Breast epithelium (tissue), 4 donors: ENCODE measurements at regions not wholly inside any gene's neighbourhood (a gene's known extent, or its start where the extent isn't known, plus 50 kb on each side); places are given as distances from the start of the nearest gene placed in this dataset.

Experiments used
- DNase-seq, 2 donors: peaks; one replicate each; pipeline ENCODE4 v3.0.0-alpha.2; 2019; ENCODE audit warnings: low spot score in 2 of 2
- H3K27ac ChIP-seq, 2 donors: fragments of 200-600 bp; sonication (generic) in 1 of 2; one replicate each; pipeline ENCODE4 v1.5.1; 2016 to 2019; ENCODE audit warnings: mild to moderate bottlenecking in 1 of 2
- H3K27me3 ChIP-seq, 2 donors: fragments of 200-600 bp; sonication (generic) in 1 of 2; one replicate each; pipeline versions ENCODE4 v1.5.1 to v1.6.0; 2017 to 2019; ENCODE audit warnings: control low read depth in 1 of 2, mild to moderate bottlenecking in 1 of 2
- H3K36me3 ChIP-seq: fragments of 200-600 bp; one replicate; pipeline ENCODE4 v1.5.1; 2019
- H3K4me1 ChIP-seq, 2 donors: fragments of 200-600 bp; sonication (generic); one replicate each; pipeline ENCODE4 v1.5.1; 2016 to 2019; ENCODE audit warnings: control low read depth in 1 of 2
- H3K4me3 ChIP-seq, 3 donors: fragments of 200-600 bp; sonication (generic); 1 replicate in 2 of 3; 2 replicates in 1 of 3; pipeline ENCODE4 v1.5.1; 2016 to 2019; ENCODE audit warnings: mild to moderate bottlenecking in 3 of 3, moderate library complexity in 2 of 3
- H3K9me3 ChIP-seq, 2 donors: fragments of 200-600 bp; sonication (generic) in 1 of 2; one replicate each; pipeline ENCODE4 v1.5.1; 2016 to 2019; ENCODE audit warnings: control low read depth in 1 of 2
- CTCF ChIP-seq, 3 donors: fragments of 450-650 bp; IDR thresholded peaks; one replicate each; pipeline ENCODE4 v1.5.1; 2016 to 2017; ENCODE audit warnings: antibody characterized with exemption in 3 of 3, mild to moderate bottlenecking in 3 of 3, moderate library complexity in 3 of 3
- POLR2A ChIP-seq: fragments of 450-650 bp; IDR thresholded peaks from one replicate; pipeline ENCODE4 v1.6.1; 2016; ENCODE audit warnings: antibody characterized with exemption, mild to moderate bottlenecking, moderate library complexity
- POLR2AphosphoS5 ChIP-seq, 3 donors: sonication (generic); formaldehyde crosslinking; IDR thresholded peaks; one replicate each; pipeline ENCODE4 v1.6.1; 2017; ENCODE audit warnings: antibody characterized with exemption in 3 of 3
- intact Hi-C: fragments of 100-400 bp; cut with DNase I; formaldehyde crosslinking; loops from one replicate; pipeline ENCODE4 v1.15.1; 2023; ENCODE audit warnings: low total_unique reads

GRCh38 chr16:62213763-62214162, 177.5 kb upstream of the CDH8 start:
- Histone ChIP-seq H3K4me1 (no peaks in the 10 kb centered on the region), H3K4me3 (no peak overlapping the region), H3K27me3 (no peaks in the 10 kb centered on the region), H3K27ac (no peak overlapping the region), H3K9me3 (no peaks in the 10 kb centered on the region), H3K36me3 (no peaks in the 10 kb centered on the region)
- TF ChIP-seq POLR2AphosphoS5 (IDR thresholded peaks at IDR 0.05) (no peak), POLR2A (no peak), CTCF (IDR thresholded peaks at IDR 0.05) (no peak)
- intact Hi-C loops, result no loop called here
- no peak for DNase-seq

- Histone ChIP-seq H3K4me1 (no peaks in the 10 kb centered on the region), H3K36me3 (no peaks in the 10 kb centered on the region), H3K27me3 (no peaks in the 10 kb centered on the region), H3K27ac (no peak overlapping the region), H3K9me3 (no peaks in the 10 kb centered on the region), H3K4me3 (no peak overlapping the region)
- no peak for DNase-seq
- TF ChIP-seq POLR2A, result no peak
- no peak for TF ChIP-seq POLR2AphosphoS5 (IDR thresholded peaks at IDR 0.05)
- no peak for TF ChIP-seq CTCF (IDR thresholded peaks at IDR 0.05)
- intact Hi-C loops, result no loop called here
Observed at GRCh38 chr16:62208934-62209333, 172.7 kb upstream of the CDH8 start.

- Histone ChIP-seq H3K4me3 (no peak overlapping the region), H3K36me3 (no peaks in the 10 kb centered on the region), H3K4me1 (no peaks in the 10 kb centered on the region), H3K27me3 (no peaks in the 10 kb centered on the region), H3K27ac (no peak overlapping the region), H3K9me3 (no peaks in the 10 kb centered on the region)
- intact Hi-C loops, result no loop called here
- DNase-seq, result no peak
- TF ChIP-seq POLR2AphosphoS5 (IDR thresholded peaks at IDR 0.05), result no peak
- TF ChIP-seq CTCF (IDR thresholded peaks at IDR 0.05), result no peak
- no peak for TF ChIP-seq POLR2A
Observed at GRCh38 chr16:62205459-62205858, 169.2 kb upstream of the CDH8 start.

GRCh38 chr16:62201911-62202310, 165.7 kb upstream of the CDH8 start:
- no peak for DNase-seq
- Histone ChIP-seq H3K36me3 (no peaks in the 10 kb centered on the region), H3K4me3 (no peak overlapping the region), H3K4me1 (no peaks in the 10 kb centered on the region), H3K27me3 (no peaks in the 10 kb centered on the region), H3K9me3 (no peaks in the 10 kb centered on the region), H3K27ac (no peak overlapping the region)
- TF ChIP-seq POLR2AphosphoS5 (IDR thresholded peaks at IDR 0.05), result no peak
- TF ChIP-seq POLR2A, result no peak
- TF ChIP-seq CTCF (IDR thresholded peaks at IDR 0.05), result no peak
- intact Hi-C loops, result no loop called here

- Histone ChIP-seq H3K4me3 (no peak overlapping the region), H3K9me3 (no peaks in the 10 kb centered on the region), H3K36me3 (no peaks in the 10 kb centered on the region), H3K4me1 (no peaks in the 10 kb centered on the region), H3K27me3 (no peaks in the 10 kb centered on the region), H3K27ac (no peak overlapping the region)
- intact Hi-C loops, result no loop called here
- TF ChIP-seq POLR2A (no peak), CTCF (IDR thresholded peaks at IDR 0.05) (no peak), POLR2AphosphoS5 (IDR thresholded peaks at IDR 0.05) (no peak)
- DNase-seq, result no peak
Observed at GRCh38 chr16:62194828-62195227, 158.6 kb upstream of the CDH8 start.
